Transverse colon (tissue), 4 donors: ENCODE measurements at regions not wholly inside any gene's neighbourhood (a gene's known extent, or its start where the extent isn't known, plus 50 kb on each side); places are given as distances from the start of the nearest gene placed in this dataset.

Experiments
- DNase-seq: peaks from one replicate; pipeline ENCODE4 v3.0.0-alpha.2; 2019
- H3K27ac ChIP-seq, 4 donors: fragments of 200-600 bp; sonication (generic); 2 replicates each; pipeline ENCODE4 v1.5.1; 2016 to 2018; ENCODE audit warnings: inconsistent platforms in 4 of 4
- H3K27me3 ChIP-seq: fragments of 200-600 bp; sonication (generic); 2 replicates; pipeline ENCODE4 v1.5.1; 2017; ENCODE audit warnings: inconsistent platforms
- H3K36me3 ChIP-seq, 4 donors: fragments of 200-600 bp; sonication (generic); 2 replicates each; pipeline ENCODE4 v1.5.1; 2017 to 2019; ENCODE audit warnings: inconsistent platforms in 4 of 4
- H3K4me1 ChIP-seq, 4 donors: fragments of 200-600 bp; sonication (generic); 2 replicates each; pipeline ENCODE4 v1.5.1; 2017 to 2020; ENCODE audit warnings: inconsistent platforms in 4 of 4
- H3K4me3 ChIP-seq, 4 donors: fragments of 200-600 bp; sonication (generic); 1 replicate in 1 of 4; 2 replicates in 3 of 4; pipeline versions ENCODE4 v1.5.1 to v1.6.1; 2017 to 2019; ENCODE audit warnings: inconsistent platforms in 4 of 4
- H3K9me3 ChIP-seq, 2 donors: fragments of 200-600 bp; sonication (generic); 2 replicates each; pipeline ENCODE4 v1.5.1; 2017 to 2019; ENCODE audit warnings: inconsistent platforms in 2 of 2
- CTCF ChIP-seq, 5 experiments: fragments of 200-600 bp in 3 of 5; fragments of 450-650 bp in 2 of 5; sonication (generic) in 3 of 5; IDR thresholded peaks; 1 replicate in 2 of 5; 2 replicates in 3 of 5; pipeline ENCODE4 v1.5.1; 2016 to 2017; ENCODE audit warnings: antibody characterized with exemption in 5 of 5, inconsistent platforms in 3 of 5, mild to moderate bottlenecking in 2 of 5, moderate library complexity in 1 of 5
- EP300 ChIP-seq: sonication (generic); formaldehyde crosslinking; IDR thresholded peaks from one replicate; pipeline ENCODE4 v1.6.1; 2017; ENCODE audit warnings: antibody characterized with exemption, low read depth
- POLR2A ChIP-seq: fragments of 450-650 bp; IDR thresholded peaks from one replicate; pipeline ENCODE4 v1.6.1; 2016; ENCODE audit warnings: antibody characterized with exemption, mild to moderate bottlenecking, moderate library complexity
- POLR2AphosphoS5 ChIP-seq, 3 donors: sonication (generic); formaldehyde crosslinking; IDR thresholded peaks; one replicate each; pipeline ENCODE4 v1.6.1; 2016; ENCODE audit warnings: antibody characterized with exemption in 3 of 3
- WGBS, 2 donors: methylation state at CpG; one replicate each; pipeline ENCODE4 v1.1.5; 2018; ENCODE audit warnings: low coverage in 1 of 2; 5-methylcytosine and 5-hydroxymethylcytosine counted together
- in situ Hi-C, 4 donors: fragments of 200-750 bp; cut with MboI; loops; one replicate each; pipeline versions ENCODE4 v1.15.0 to v1.15.1; 2017; ENCODE audit warnings: low sequenced_read_pairs in 3 of 4, low pct_ligation_motif_present in 1 of 4, low pct_unique_long_range_greater_than_20kb in 1 of 4
- intact Hi-C: fragments of 100-400 bp; cut with DNase I; formaldehyde crosslinking; loops from one replicate; pipeline ENCODE4 v1.15.1; 2023; ENCODE audit warnings: low total_unique reads

GRCh38 chr14:46233786-46234185 lies 417.8 kb downstream of the RPL10L start:
- no peak for DNase-seq
- H3K4me3 ChIP-seq = no peak overlapping the region
- TF ChIP-seq CTCF (IDR thresholded peaks at IDR 0.05) (no peak), EP300 (no peak), POLR2A (no peak), POLR2AphosphoS5 (IDR thresholded peaks at IDR 0.05) (no peak)
- H3K9me3 ChIP-seq = no peaks in the 10 kb centered on the region
- no peaks in the 10 kb centered on the region for H3K4me1 ChIP-seq
- 55 to 57% methylated on average over 2 of the region's 2 CpGs for WGBS, 2 donors
- in situ Hi-C loops = no loop called here
- intact Hi-C loops = no loop called here
- no peaks in the 10 kb centered on the region for H3K27me3 ChIP-seq
- H3K27ac ChIP-seq = no peak overlapping the region
- no peaks in the 10 kb centered on the region for H3K36me3 ChIP-seq

GRCh38 chr14:46230540-46230939 lies 421.0 kb downstream of the RPL10L start:
- Histone ChIP-seq H3K27ac (no peak overlapping the region), H3K36me3 (no peaks in the 10 kb centered on the region), H3K4me3 (no peak overlapping the region), H3K27me3 (no peaks in the 10 kb centered on the region), H3K4me1 (no peaks in the 10 kb centered on the region), H3K9me3 (no peaks in the 10 kb centered on the region)
- TF ChIP-seq POLR2AphosphoS5 (IDR thresholded peaks at IDR 0.05) (no peak), EP300 (no peak), CTCF (IDR thresholded peaks at IDR 0.05) (no peak), POLR2A (no peak)
- 90 to 95% methylated on average over 2 of the region's 2 CpGs for WGBS, 2 donors
- DNase-seq = no peak
- intact Hi-C loops (no loop called here), in situ Hi-C loops (no loop called here)

GRCh38 chr14:46215801-46216200 lies 435.8 kb downstream of the RPL10L start:
- no peaks in the 10 kb centered on the region for H3K36me3 ChIP-seq
- TF ChIP-seq EP300 (no peak), CTCF (IDR thresholded peaks at IDR 0.05) (no peak), POLR2A (no peak), POLR2AphosphoS5 (IDR thresholded peaks at IDR 0.05) (no peak)
- H3K4me1 ChIP-seq = no peaks in the 10 kb centered on the region
- in situ Hi-C loops (no loop called here), intact Hi-C loops (no loop called here)
- H3K4me3 ChIP-seq = no peak overlapping the region
- no peak for DNase-seq
- 71 to 89% methylated on average over 1 of the region's 1 CpG for WGBS, 2 donors
- H3K27me3 ChIP-seq = no peaks in the 10 kb centered on the region
- H3K9me3 ChIP-seq = no peaks in the 10 kb centered on the region
- no peak overlapping the region for H3K27ac ChIP-seq

GRCh38 chr14:46198676-46199075 lies 452.9 kb downstream of the RPL10L start:
- in situ Hi-C loops (no loop called here), intact Hi-C loops (no loop called here)
- WGBS, 2 donors = 59 to 72% methylated on average over 2 of the region's 2 CpGs
- H3K36me3 ChIP-seq = no peaks in the 10 kb centered on the region
- no peak for DNase-seq
- H3K27ac ChIP-seq = no peak overlapping the region
- no peak overlapping the region for H3K4me3 ChIP-seq
- no peak for TF ChIP-seq POLR2A
- no peak for TF ChIP-seq EP300
- TF ChIP-seq CTCF (IDR thresholded peaks at IDR 0.05) = no peak
- TF ChIP-seq POLR2AphosphoS5 (IDR thresholded peaks at IDR 0.05) = no peak
- no peaks in the 10 kb centered on the region for H3K27me3 ChIP-seq
- no peaks in the 10 kb centered on the region for H3K4me1 ChIP-seq
- no peaks in the 10 kb centered on the region for H3K9me3 ChIP-seq
